ENCODE measurements at regions not wholly inside any gene's neighbourhood (a gene's known extent, or its start where the extent isn't known, plus 50 kb on each side); places are given as distances from the start of the nearest gene placed in this dataset.
A peak's percentile ranks its signal among the peaks of the same experiment; 100 is the strongest.

DNA sequence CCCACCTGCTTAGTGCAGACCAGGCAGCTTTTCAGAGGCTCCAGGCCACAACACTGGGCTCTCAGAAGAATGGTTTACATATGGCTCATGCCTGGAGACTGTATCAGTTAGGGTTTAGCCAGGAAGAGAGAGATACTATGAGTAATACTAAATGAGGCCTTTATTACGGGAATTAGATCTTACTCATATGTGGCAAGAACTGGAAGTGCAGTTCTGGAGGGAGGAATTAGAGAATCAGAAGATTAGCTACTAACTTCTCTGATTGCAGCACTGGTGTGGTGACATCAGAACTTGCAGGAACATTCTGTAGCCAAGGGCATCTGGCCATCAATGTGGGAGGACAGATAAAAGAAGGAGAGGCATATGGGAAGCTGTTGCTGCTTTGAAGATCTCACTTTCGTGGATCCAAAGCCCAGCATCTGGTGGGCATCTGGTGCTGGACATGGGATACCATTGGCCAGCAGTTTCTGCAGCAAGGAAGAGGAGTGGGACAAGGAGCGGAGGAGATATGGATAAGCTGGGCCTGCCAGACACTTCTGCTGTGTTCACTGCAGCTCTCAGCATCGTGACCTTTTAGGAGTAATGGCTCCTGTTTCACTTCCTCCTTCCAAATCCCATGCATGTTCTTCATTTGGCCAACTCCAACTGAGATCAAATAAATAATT, 248.5 kb downstream of the BTBD3 start:
- H3K27ac Mint-ChIP-seq, result no peak overlapping the region
- ATAC-seq (ENCODE audit: low read depth in 2 of 2) (no peak), DNase-seq (no peak)
- no peaks in the 10 kb centered on the region for H3K36me3 Mint-ChIP-seq
- H3K4me3 Mint-ChIP-seq, result peak overlapping the region in 1 of 4 donors; percentile 36
- no peak overlapping the region for H3K27ac ChIP-seq (ENCODE audit: insufficient read depth, low read length, poor library complexity, severe bottlenecking)
- H3K36me3 ChIP-seq (ENCODE audit: control insufficient read depth, insufficient read depth, low read length), result no peaks in the 10 kb centered on the region
- peaks cover 5 to 32% (median 8%) of the 10 kb centered on the region in 7 donors for H3K9me3 Mint-ChIP-seq
- no peaks in the 10 kb centered on the region for H3K27me3 Mint-ChIP-seq
- H3K9me3 ChIP-seq (ENCODE audit: control insufficient read depth in 2 of 2, low read length in 2 of 2), result peaks cover 0 to 2% of the 10 kb centered on the region in 2 experiments
- H3K27me3 ChIP-seq (ENCODE audit: control insufficient read depth, insufficient read depth, low read length), result no peaks in the 10 kb centered on the region
- H3K4me1 ChIP-seq (ENCODE audit: control insufficient read depth, insufficient read depth, low read length, poor library complexity, severe bottlenecking), result no peaks in the 10 kb centered on the region
- no peaks in the 10 kb centered on the region for H3K4me1 Mint-ChIP-seq
- H3K4me3 ChIP-seq (ENCODE audit: low read depth, low read length), result no peak overlapping the region

DNA sequence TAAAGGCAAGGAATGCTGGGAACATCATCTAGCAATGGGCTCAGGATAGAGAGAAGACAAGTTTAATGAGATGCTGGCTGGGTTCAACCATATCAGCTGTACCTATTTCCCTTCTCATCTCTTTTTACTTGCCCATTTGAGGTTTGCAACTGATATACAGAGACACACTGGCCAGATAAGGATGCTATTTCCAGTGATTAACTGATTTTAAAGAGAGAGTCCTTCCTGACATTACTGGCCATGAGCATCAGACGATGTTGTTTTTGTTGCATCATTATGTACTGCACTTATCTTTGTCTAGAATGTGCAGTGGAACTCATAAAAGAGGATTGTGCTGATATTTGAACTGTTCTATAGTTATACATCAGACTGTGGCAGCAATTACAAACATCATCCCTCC, 252.7 kb downstream of the BTBD3 start:
- Mint-ChIP-seq H3K27me3 (peaks cover 5% of the 10 kb centered on the region), H3K9me3 (peaks cover 10 to 37% (median 18%) of the 10 kb centered on the region in 7 donors), H3K4me1 (peaks cover 0 to 5% (median 0%) of the 10 kb centered on the region in 4 donors), H3K4me3 (no peak overlapping the region), H3K27ac (no peak overlapping the region), H3K36me3 (no peaks in the 10 kb centered on the region)
- Histone ChIP-seq H3K4me1 (ENCODE audit: control insufficient read depth, insufficient read depth, low read length, poor library complexity, severe bottlenecking) (no peaks in the 10 kb centered on the region), H3K36me3 (ENCODE audit: control insufficient read depth, insufficient read depth, low read length) (no peaks in the 10 kb centered on the region), H3K9me3 (ENCODE audit: control insufficient read depth in 2 of 2, low read length in 2 of 2) (peaks cover 0 to 7% of the 10 kb centered on the region in 2 experiments), H3K27me3 (ENCODE audit: control insufficient read depth, insufficient read depth, low read length) (no peaks in the 10 kb centered on the region), H3K4me3 (ENCODE audit: low read depth, low read length) (no peak overlapping the region), H3K27ac (ENCODE audit: insufficient read depth, low read length, poor library complexity, severe bottlenecking) (no peak overlapping the region)
- ATAC-seq (ENCODE audit: low read depth in 2 of 2), result no peak
- DNase-seq, result no peak

DNA sequence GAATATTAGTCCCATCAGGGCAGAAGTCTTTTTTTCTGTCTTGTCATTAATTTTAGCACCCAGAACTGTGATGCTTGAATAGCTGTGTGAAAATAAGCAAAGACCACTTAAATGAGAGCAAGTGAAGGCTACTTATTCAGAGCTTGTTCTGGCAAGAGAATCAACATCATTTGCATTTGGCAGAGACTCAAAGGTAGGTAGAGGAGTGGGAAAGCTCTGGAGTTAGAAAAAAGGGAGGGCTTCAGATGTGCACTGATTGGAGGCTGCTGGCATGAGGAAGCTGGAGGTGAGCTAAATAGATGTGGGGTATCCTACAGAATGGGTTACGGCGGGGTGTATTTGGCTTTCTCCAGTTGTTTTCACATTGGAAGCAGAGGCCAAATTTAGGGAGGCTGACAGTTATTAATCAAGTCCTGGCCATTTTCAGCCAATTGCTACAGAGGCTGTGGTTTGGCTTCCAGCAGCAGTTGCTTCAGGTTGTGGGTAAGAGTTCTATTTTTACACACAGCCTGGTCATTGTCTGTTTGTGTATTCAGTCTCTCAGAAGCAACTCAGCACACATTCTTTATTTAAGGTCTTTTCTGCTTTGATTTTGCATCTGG, 254.3 kb downstream of the BTBD3 start:
- no peaks in the 10 kb centered on the region for H3K36me3 Mint-ChIP-seq
- peaks cover 10 to 35% (median 18%) of the 10 kb centered on the region in 7 donors for H3K9me3 Mint-ChIP-seq
- Histone ChIP-seq H3K36me3 (ENCODE audit: control insufficient read depth, insufficient read depth, low read length) (no peaks in the 10 kb centered on the region), H3K27ac (ENCODE audit: insufficient read depth, low read length, poor library complexity, severe bottlenecking) (no peak overlapping the region), H3K9me3 (ENCODE audit: control insufficient read depth in 2 of 2, low read length in 2 of 2) (peaks cover 0 to 7% of the 10 kb centered on the region in 2 experiments), H3K4me1 (ENCODE audit: control insufficient read depth, insufficient read depth, low read length, poor library complexity, severe bottlenecking) (no peaks in the 10 kb centered on the region), H3K27me3 (ENCODE audit: control insufficient read depth, insufficient read depth, low read length) (no peaks in the 10 kb centered on the region), H3K4me3 (ENCODE audit: low read depth, low read length) (no peak overlapping the region)
- H3K4me3 Mint-ChIP-seq, result no peak overlapping the region
- H3K27ac Mint-ChIP-seq, result no peak overlapping the region
- no peak for DNase-seq
- ATAC-seq (ENCODE audit: low read depth in 2 of 2), result no peak
- H3K4me1 Mint-ChIP-seq, result peaks cover 0 to 5% (median 0%) of the 10 kb centered on the region in 4 donors
- H3K27me3 Mint-ChIP-seq, result peaks cover 5% of the 10 kb centered on the region

DNA sequence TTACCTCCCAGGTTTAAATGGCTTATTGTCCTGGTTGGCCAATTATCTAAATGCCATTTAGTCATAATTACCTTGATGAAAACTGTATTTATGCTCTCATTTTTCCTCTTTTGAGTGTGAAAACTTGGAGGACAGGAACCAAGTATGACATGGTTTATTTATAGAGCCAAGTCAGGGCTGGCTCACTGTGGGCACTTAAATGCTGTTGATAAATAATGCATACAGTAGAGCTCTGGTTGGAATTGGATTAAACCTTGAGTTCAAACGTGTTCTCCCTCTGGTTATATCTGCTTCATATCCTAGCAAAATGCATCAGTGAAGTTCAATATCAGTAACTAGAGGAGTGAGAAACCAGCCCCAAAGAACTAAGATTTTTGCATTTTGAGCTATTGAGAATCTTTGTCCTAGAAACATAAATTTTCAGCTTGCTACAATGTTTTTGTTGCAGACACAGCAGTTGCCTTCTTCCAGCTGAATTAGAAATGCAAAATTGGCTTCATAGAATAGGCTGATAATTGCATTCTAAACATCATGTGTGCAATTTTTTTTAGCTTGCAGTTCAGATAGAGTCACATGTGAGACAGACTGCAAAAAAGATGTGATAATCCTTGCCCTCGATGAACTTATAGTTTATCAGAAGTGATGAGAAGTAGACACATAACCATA, 255.8 kb downstream of the BTBD3 start:
- no peak overlapping the region for H3K27ac ChIP-seq (ENCODE audit: insufficient read depth, low read length, poor library complexity, severe bottlenecking)
- Mint-ChIP-seq H3K4me1 (peaks cover 0 to 5% (median 0%) of the 10 kb centered on the region in 4 donors), H3K4me3 (no peak overlapping the region), H3K9me3 (peaks cover 9 to 23% (median 17%) of the 10 kb centered on the region in 7 donors), H3K36me3 (no peaks in the 10 kb centered on the region), H3K27me3 (peaks cover 5% of the 10 kb centered on the region), H3K27ac (no peak overlapping the region)
- H3K4me3 ChIP-seq (ENCODE audit: low read depth, low read length), result no peak overlapping the region
- no peaks in the 10 kb centered on the region for H3K36me3 ChIP-seq (ENCODE audit: control insufficient read depth, insufficient read depth, low read length)
- no peaks in the 10 kb centered on the region for H3K27me3 ChIP-seq (ENCODE audit: control insufficient read depth, insufficient read depth, low read length)
- ATAC-seq (ENCODE audit: low read depth in 2 of 2), result no peak
- H3K9me3 ChIP-seq (ENCODE audit: control insufficient read depth in 2 of 2, low read length in 2 of 2), result peaks cover 0 to 7% of the 10 kb centered on the region in 2 experiments
- H3K4me1 ChIP-seq (ENCODE audit: control insufficient read depth, insufficient read depth, low read length, poor library complexity, severe bottlenecking), result no peaks in the 10 kb centered on the region
- no peak for DNase-seq

DNA sequence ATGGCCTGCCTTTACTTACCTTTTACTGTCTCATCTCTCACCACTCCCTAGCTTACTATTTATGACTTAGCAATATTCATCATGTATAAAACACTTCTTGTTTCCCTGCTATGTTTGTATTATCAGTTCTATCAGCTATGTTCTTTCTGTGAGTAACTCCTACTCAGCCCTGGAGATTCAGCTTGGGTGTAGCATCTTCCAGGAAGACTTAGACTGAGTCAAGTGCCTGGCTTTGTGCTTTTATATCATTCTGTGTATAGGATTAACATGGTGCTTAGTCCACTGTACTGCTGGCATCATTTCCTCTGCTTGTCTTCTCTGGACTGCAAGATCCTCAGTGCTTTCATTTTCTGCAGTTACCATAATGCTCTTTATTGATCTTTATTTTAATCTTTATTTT, 257.8 kb downstream of the BTBD3 start:
- H3K27me3 Mint-ChIP-seq, result peaks cover 5% of the 10 kb centered on the region
- H3K27me3 ChIP-seq (ENCODE audit: control insufficient read depth, insufficient read depth, low read length), result no peaks in the 10 kb centered on the region
- H3K4me1 ChIP-seq (ENCODE audit: control insufficient read depth, insufficient read depth, low read length, poor library complexity, severe bottlenecking), result no peaks in the 10 kb centered on the region
- peaks cover 0 to 5% of the 10 kb centered on the region in 2 experiments for H3K9me3 ChIP-seq (ENCODE audit: control insufficient read depth in 2 of 2, low read length in 2 of 2)
- H3K36me3 Mint-ChIP-seq, result no peaks in the 10 kb centered on the region
- DNase-seq (no peak), ATAC-seq (ENCODE audit: low read depth in 2 of 2) (no peak)
- H3K27ac ChIP-seq (ENCODE audit: insufficient read depth, low read length, poor library complexity, severe bottlenecking), result no peak overlapping the region
- no peak overlapping the region for H3K4me3 ChIP-seq (ENCODE audit: low read depth, low read length)
- H3K9me3 Mint-ChIP-seq, result peaks cover 8 to 23% (median 16%) of the 10 kb centered on the region in 7 donors
- peaks cover 0 to 5% (median 0%) of the 10 kb centered on the region in 4 donors for H3K4me1 Mint-ChIP-seq
- no peak overlapping the region for H3K27ac Mint-ChIP-seq
- no peaks in the 10 kb centered on the region for H3K36me3 ChIP-seq (ENCODE audit: control insufficient read depth, insufficient read depth, low read length)
- H3K4me3 Mint-ChIP-seq, result no peak overlapping the region

DNA sequence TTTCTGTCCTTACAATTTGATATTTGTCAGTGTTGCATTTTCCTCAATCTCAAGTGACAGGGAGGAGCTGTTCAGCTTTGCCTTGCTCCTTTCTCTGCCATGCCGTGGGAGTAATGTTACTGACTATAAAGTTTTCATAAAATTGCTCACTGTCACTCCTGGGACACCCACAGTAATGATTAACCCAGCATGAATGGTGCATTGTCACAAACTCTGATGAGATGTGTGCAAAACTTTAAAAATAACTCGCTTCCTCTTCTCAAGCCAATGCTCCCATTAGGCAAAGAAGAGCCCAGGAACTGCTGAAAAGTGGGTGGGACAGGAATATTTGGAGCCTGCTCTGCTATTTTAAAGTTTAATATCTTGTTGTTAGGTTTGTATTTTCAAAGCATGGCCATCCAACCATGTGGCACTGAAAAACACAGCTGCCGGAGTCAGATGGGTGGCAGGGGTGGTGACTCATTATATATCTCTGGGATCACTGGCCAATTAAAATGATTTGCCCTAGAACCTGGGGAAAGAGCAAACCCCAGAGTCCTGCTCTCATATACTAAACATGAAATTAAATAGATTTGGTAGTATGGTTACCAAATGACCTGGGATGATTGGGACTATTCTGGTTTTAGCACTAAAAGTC, 260.1 kb downstream of the BTBD3 start:
- Histone ChIP-seq H3K27ac (ENCODE audit: insufficient read depth, low read length, poor library complexity, severe bottlenecking) (no peak overlapping the region), H3K4me1 (ENCODE audit: control insufficient read depth, insufficient read depth, low read length, poor library complexity, severe bottlenecking) (no peaks in the 10 kb centered on the region), H3K36me3 (ENCODE audit: control insufficient read depth, insufficient read depth, low read length) (no peaks in the 10 kb centered on the region), H3K9me3 (ENCODE audit: control insufficient read depth in 2 of 2, low read length in 2 of 2) (peaks cover 0 to under 1% of the 10 kb centered on the region in 2 experiments), H3K27me3 (ENCODE audit: control insufficient read depth, insufficient read depth, low read length) (no peaks in the 10 kb centered on the region), H3K4me3 (ENCODE audit: low read depth, low read length) (no peak overlapping the region)
- ATAC-seq (ENCODE audit: low read depth in 2 of 2) (no peak), DNase-seq (no peak)
- no peaks in the 10 kb centered on the region for H3K36me3 Mint-ChIP-seq
- peaks cover 0 to 5% (median 0%) of the 10 kb centered on the region in 4 donors for H3K4me1 Mint-ChIP-seq
- H3K9me3 Mint-ChIP-seq, result peaks cover 5 to 24% (median 10%) of the 10 kb centered on the region in 7 donors
- no peaks in the 10 kb centered on the region for H3K27me3 Mint-ChIP-seq
- H3K27ac Mint-ChIP-seq, result no peak overlapping the region
- H3K4me3 Mint-ChIP-seq, result no peak overlapping the region

DNA sequence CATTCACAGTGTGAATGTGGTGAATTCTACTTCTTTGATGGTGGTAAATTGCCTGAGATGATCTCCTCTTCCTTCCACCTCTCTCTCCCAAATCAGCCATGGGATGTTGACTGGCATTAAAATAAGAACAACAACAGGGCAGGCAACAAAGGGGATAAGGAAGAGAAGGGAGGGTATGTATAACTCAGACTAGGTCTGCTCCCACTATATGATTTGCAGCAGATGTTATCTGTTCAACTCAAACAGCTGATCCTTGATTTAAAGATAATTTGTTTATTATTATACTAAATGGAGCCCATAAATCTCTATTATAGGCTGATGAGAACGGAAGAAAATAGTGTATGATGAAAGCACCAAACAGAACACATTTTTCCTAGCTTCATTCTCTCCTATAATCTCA, 262.0 kb downstream of the BTBD3 start:
- H3K27me3 Mint-ChIP-seq, result no peaks in the 10 kb centered on the region
- DNase-seq (no peak), ATAC-seq (ENCODE audit: low read depth in 2 of 2) (no peak)
- Histone ChIP-seq H3K9me3 (ENCODE audit: control insufficient read depth in 2 of 2, low read length in 2 of 2) (no peaks in the 10 kb centered on the region), H3K36me3 (ENCODE audit: control insufficient read depth, insufficient read depth, low read length) (no peaks in the 10 kb centered on the region), H3K4me1 (ENCODE audit: control insufficient read depth, insufficient read depth, low read length, poor library complexity, severe bottlenecking) (no peaks in the 10 kb centered on the region), H3K4me3 (ENCODE audit: low read depth, low read length) (no peak overlapping the region), H3K27me3 (ENCODE audit: control insufficient read depth, insufficient read depth, low read length) (no peaks in the 10 kb centered on the region), H3K27ac (ENCODE audit: insufficient read depth, low read length, poor library complexity, severe bottlenecking) (no peak overlapping the region)
- H3K4me3 Mint-ChIP-seq, result no peak overlapping the region
- H3K36me3 Mint-ChIP-seq, result no peaks in the 10 kb centered on the region
- H3K4me1 Mint-ChIP-seq, result no peaks in the 10 kb centered on the region
- H3K27ac Mint-ChIP-seq, result no peak overlapping the region
- H3K9me3 Mint-ChIP-seq, result peaks cover 6 to 29% (median 10%) of the 10 kb centered on the region in 7 donors
